ENCODE measurements at regions not wholly inside any gene's neighbourhood (a gene's known extent, or its start where the extent isn't known, plus 50 kb on each side); places are given as distances from the start of the nearest gene placed in this dataset.

DNA sequence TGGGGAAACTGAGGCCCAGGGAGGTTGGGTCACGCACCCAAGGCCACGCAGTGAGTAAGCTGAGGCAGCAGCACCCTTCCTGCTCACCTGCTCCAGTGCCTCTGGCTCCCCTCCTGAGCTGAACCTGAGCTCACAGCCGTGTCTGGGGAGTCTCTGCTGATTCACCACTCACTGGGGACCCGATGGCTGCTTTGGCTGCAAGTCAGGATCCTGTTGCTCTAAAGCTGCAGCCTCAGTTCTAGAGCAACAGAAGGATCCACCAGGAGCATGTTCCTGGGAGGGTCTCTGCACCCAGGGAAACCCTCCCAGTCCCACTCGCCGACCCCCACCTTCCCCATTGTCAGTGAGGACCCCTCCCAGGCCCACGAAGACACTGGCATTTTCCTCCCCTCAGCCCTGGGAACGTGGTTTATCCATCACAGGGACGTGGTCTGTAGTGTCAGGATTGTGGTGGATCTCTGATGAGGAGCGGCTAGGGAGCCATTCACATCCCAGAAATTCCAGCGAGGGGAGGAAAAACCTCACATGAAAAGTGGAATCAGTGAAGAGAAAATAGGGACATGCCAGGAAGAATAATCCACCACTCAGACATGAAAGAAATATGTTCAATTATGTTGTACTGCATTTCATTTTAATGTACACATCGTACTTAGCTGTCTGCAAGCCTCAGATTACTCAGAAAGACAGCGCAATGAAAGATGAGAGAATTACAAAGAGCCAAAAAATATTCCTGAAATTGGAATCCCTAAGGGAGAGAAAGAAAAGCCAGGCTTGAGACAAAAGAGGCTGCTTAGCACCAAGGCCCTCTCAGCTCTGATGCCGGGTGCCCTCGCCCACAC is 447.2 kb downstream of the MATN1 start (continued):
- TF ChIP-seq TOX (CRISPR knock-in tag; IDR thresholded peaks at IDR 0.05; ENCODE audit: borderline replicate concordance) (no peak), ISL1 (CRISPR knock-in tag; IDR thresholded peaks at IDR 0.05) (no peak), BACH2 (CRISPR knock-in tag; IDR thresholded peaks at IDR 0.05; ENCODE audit: borderline replicate concordance) (no peak), ZFP3 (CRISPR knock-in tag; IDR thresholded peaks at IDR 0.05) (no peak), ARNTL (CRISPR knock-in tag; IDR thresholded peaks at IDR 0.05; ENCODE audit: borderline replicate concordance, low read depth) (no peak), ZNF8 (CRISPR knock-in tag; IDR thresholded peaks at IDR 0.05) (no peak), PPARA (CRISPR knock-in tag; IDR thresholded peaks at IDR 0.05; ENCODE audit: borderline replicate concordance) (no peak), ESRRG (CRISPR knock-in tag; IDR thresholded peaks at IDR 0.05) (no peak), GLIS3 (CRISPR knock-in tag; IDR thresholded peaks at IDR 0.05) (no peak), ZNF70 (CRISPR knock-in tag; IDR thresholded peaks at IDR 0.05) (no peak), TCF4 (CRISPR knock-in tag; IDR thresholded peaks at IDR 0.05; ENCODE audit: borderline replicate concordance) (no peak), CSDC2 (CRISPR knock-in tag; IDR thresholded peaks at IDR 0.05) (no peak), ZFP30 (CRISPR knock-in tag; IDR thresholded peaks at IDR 0.05) (no peak), OSR1 (CRISPR knock-in tag; IDR thresholded peaks at IDR 0.05) (no peak)
- TF ChIP-seq, protein P1, sequence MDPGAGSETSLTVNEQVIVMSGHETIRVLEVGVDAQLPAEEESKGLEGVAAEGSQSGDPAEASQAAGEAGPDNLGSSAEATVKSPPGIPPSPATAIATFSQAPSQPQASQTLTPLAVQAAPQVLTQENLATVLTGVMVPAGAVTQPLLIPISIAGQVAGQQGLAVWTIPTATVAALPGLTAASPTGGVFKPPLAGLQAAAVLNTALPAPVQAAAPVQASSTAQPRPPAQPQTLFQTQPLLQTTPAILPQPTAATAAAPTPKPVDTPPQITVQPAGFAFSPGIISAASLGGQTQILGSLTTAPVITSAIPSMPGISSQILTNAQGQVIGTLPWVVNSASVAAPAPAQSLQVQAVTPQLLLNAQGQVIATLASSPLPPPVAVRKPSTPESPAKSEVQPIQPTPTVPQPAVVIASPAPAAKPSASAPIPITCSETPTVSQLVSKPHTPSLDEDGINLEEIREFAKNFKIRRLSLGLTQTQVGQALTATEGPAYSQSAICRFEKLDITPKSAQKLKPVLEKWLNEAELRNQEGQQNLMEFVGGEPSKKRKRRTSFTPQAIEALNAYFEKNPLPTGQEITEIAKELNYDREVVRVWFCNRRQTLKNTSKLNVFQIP (CRISPR knock-in tag; IDR thresholded peaks at IDR 0.05; ENCODE audit: borderline replicate concordance, low read depth), result no peak

DNA sequence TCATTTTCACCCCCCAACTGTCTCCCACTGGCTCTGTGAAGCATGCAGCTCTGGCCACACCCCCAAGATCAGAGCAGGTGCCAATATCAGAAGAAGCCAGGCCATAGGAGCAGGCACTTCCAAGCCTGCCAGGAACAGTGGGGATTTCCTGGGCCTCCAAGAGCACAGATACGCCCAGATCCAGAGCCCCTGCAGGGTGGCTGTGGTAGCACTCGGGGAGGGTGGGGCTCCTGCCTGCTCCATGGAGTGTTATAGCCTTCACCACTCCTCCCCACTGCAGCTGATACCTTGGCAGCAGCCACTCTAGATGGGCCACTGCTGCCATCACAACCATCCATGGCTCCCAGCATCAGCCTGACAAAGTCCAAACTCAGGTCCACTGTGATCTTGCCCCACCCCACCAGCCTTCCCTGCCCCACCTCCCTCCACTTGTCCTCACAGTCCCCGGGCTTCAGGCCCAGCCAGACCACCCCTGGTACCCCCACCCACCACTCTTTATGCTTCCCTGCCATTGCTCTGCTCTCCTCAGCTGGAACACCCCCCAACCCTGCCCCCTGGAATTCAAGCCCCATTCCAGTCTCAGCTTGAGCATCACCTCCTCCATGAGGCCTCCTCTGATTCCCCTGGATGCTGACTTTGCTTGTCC is 448.3 kb downstream of the MATN1 start:
- TF ChIP-seq TOX (CRISPR knock-in tag; IDR thresholded peaks at IDR 0.05; ENCODE audit: borderline replicate concordance) (no peak), ZNF8 (CRISPR knock-in tag; IDR thresholded peaks at IDR 0.05) (no peak), TSHZ2 (CRISPR knock-in tag; IDR thresholded peaks at IDR 0.05) (no peak), OSR1 (CRISPR knock-in tag; IDR thresholded peaks at IDR 0.05) (no peak), ZFP30 (CRISPR knock-in tag; IDR thresholded peaks at IDR 0.05) (no peak), ARNTL (CRISPR knock-in tag; IDR thresholded peaks at IDR 0.05; ENCODE audit: borderline replicate concordance, low read depth) (no peak), BACH2 (CRISPR knock-in tag; IDR thresholded peaks at IDR 0.05; ENCODE audit: borderline replicate concordance) (no peak), TCF4 (CRISPR knock-in tag; IDR thresholded peaks at IDR 0.05; ENCODE audit: borderline replicate concordance) (no peak), ESRRG (CRISPR knock-in tag; IDR thresholded peaks at IDR 0.05) (no peak), ZC3H10 (CRISPR knock-in tag; IDR thresholded peaks at IDR 0.05) (no peak), GLIS3 (CRISPR knock-in tag; IDR thresholded peaks at IDR 0.05) (no peak), ZNF70 (CRISPR knock-in tag; IDR thresholded peaks at IDR 0.05) (no peak), ISL1 (CRISPR knock-in tag; IDR thresholded peaks at IDR 0.05) (no peak), SNAI2 (CRISPR knock-in tag; IDR thresholded peaks at IDR 0.05) (no peak), PPARA (CRISPR knock-in tag; IDR thresholded peaks at IDR 0.05; ENCODE audit: borderline replicate concordance) (no peak)
- TF ChIP-seq, protein P2, sequence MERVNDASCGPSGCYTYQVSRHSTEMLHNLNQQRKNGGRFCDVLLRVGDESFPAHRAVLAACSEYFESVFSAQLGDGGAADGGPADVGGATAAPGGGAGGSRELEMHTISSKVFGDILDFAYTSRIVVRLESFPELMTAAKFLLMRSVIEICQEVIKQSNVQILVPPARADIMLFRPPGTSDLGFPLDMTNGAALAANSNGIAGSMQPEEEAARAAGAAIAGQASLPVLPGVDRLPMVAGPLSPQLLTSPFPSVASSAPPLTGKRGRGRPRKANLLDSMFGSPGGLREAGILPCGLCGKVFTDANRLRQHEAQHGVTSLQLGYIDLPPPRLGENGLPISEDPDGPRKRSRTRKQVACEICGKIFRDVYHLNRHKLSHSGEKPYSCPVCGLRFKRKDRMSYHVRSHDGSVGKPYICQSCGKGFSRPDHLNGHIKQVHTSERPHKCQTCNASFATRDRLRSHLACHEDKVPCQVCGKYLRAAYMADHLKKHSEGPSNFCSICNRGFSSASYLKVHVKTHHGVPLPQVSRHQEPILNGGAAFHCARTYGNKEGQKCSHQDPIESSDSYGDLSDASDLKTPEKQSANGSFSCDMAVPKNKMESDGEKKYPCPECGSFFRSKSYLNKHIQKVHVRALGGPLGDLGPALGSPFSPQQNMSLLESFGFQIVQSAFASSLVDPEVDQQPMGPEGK (CRISPR knock-in tag; IDR thresholded peaks at IDR 0.05; ENCODE audit: borderline replicate concordance), result no peak
- ATAC-seq, result no peak

- no peak for TF ChIP-seq ESRRG (CRISPR knock-in tag; IDR thresholded peaks at IDR 0.05)
- TF ChIP-seq ZFP30 (CRISPR knock-in tag; IDR thresholded peaks at IDR 0.05), result no peak
- TF ChIP-seq GLIS3 (CRISPR knock-in tag; IDR thresholded peaks at IDR 0.05), result no peak
- no peak for TF ChIP-seq TOX (CRISPR knock-in tag; IDR thresholded peaks at IDR 0.05; ENCODE audit: borderline replicate concordance)
- no peak for TF ChIP-seq ZNF565 (CRISPR knock-in tag; conservative IDR thresholded peaks at IDR 0.05; ENCODE audit: low read depth)
- TF ChIP-seq ZC3H10 (CRISPR knock-in tag; IDR thresholded peaks at IDR 0.05), result no peak
- no peak for TF ChIP-seq ISL1 (CRISPR knock-in tag; IDR thresholded peaks at IDR 0.05)
- TF ChIP-seq ZNF8 (CRISPR knock-in tag; IDR thresholded peaks at IDR 0.05), result no peak
- no peak for TF ChIP-seq TCF4 (CRISPR knock-in tag; IDR thresholded peaks at IDR 0.05; ENCODE audit: borderline replicate concordance)
- TF ChIP-seq OSR1 (CRISPR knock-in tag; IDR thresholded peaks at IDR 0.05), result no peak
- TF ChIP-seq, protein P2 (CRISPR knock-in tag; IDR thresholded peaks at IDR 0.05; ENCODE audit: borderline replicate concordance), result no peak
- TF ChIP-seq, protein P3, sequence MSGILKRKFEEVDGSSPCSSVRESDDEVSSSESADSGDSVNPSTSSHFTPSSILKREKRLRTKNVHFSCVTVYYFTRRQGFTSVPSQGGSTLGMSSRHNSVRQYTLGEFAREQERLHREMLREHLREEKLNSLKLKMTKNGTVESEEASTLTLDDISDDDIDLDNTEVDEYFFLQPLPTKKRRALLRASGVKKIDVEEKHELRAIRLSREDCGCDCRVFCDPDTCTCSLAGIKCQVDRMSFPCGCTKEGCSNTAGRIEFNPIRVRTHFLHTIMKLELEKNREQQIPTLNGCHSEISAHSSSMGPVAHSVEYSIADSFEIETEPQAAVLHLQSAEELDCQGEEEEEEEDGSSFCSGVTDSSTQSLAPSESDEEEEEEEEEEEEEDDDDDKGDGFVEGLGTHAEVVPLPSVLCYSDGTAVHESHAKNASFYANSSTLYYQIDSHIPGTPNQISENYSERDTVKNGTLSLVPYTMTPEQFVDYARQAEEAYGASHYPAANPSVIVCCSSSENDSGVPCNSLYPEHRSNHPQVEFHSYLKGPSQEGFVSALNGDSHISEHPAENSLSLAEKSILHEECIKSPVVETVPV (CRISPR knock-in tag; IDR thresholded peaks at IDR 0.05), result no peak
- TF ChIP-seq CSDC2 (CRISPR knock-in tag; IDR thresholded peaks at IDR 0.05), result no peak
- no peak for ATAC-seq
Measured at GRCh38 chr1:30274173-30274970, 449.0 kb downstream of the MATN1 start.
